ENCODE measurements at regions not wholly inside any gene's neighbourhood (a gene's known extent, or its start where the extent isn't known, plus 50 kb on each side); places are given as distances from the start of the nearest gene placed in this dataset.

- intact Hi-C loops (cut with micrococcal nuclease) = no loop called here
- CTCF ChIA-PET (ENCODE audit: low intra/inter-chr PET ratio) = no interaction called here
- Histone ChIP-seq H3K4me3 (no peak overlapping the region), H3K4me2 (ENCODE audit: insufficient read depth, low read length) (no peak overlapping the region), H3K27me3 (ENCODE audit: control insufficient read depth in 2 of 2, insufficient read depth in 2 of 2, low read length in 2 of 2) (no peaks in the 10 kb centered on the region), H3K4me1 (replicated peaks in 1 of 2; ENCODE audit: control insufficient read depth in 2 of 2, insufficient read depth in 2 of 2, low read length in 2 of 2) (peaks cover 4 to 6% of the 10 kb centered on the region in 2 experiments; a peak in 4 of 5 replicates), H3K36me3 (ENCODE audit: control insufficient read depth, insufficient read depth, low read length) (no peaks in the 10 kb centered on the region), H3K9ac (ENCODE audit: insufficient read depth in 1 of 2, low read depth in 2 of 2, low read length in 2 of 2) (no peak overlapping the region), H3K9me1 (ENCODE audit: control insufficient read depth, insufficient read depth, low read length) (no peaks in the 10 kb centered on the region), H2AFZ (ENCODE audit: low read depth, low read length) (no peak overlapping the region), H4K20me1 (replicated peaks; ENCODE audit: control insufficient read depth, insufficient read depth, low read length) (no peaks in the 10 kb centered on the region), H3K9me3 (replicated peaks; ENCODE audit: control insufficient read depth, insufficient read depth, low read depth, low read length) (no peaks in the 10 kb centered on the region), H3K27ac (ENCODE audit: extremely low read depth, low read depth, low read length) (no peak overlapping the region), H3K79me2 (ENCODE audit: control insufficient read depth, insufficient read depth, low read length) (no peaks in the 10 kb centered on the region)
- FAIRE-seq = no peak
- TF ChIP-seq L3MBTL2 (IDR thresholded peaks at IDR 0.05) = no peak
- ATAC-seq = no peak
- in situ Hi-C loops (cut with MboI) = no loop called here
- BruUV-seq (replicated peaks) = no TSS peak
- POLR2A ChIA-PET = interaction anchor here (1.2 kb wide), 1 partner anchor 96 kb away, joined by 3 read pairs; no protein-coding TSS in a partner anchor
- DNase-seq (ENCODE audit: extremely low read depth in 1 of 4, low spot score in 3 of 4) = no peak
These were observed 58.3 kb upstream of the RAPGEF4 start for GRCh38 chr2:172677363-172677762.

- H3K36me3 ChIP-seq (ENCODE audit: control insufficient read depth, insufficient read depth, low read length) = no peaks in the 10 kb centered on the region
- no peak overlapping the region for H3K4me2 ChIP-seq (ENCODE audit: insufficient read depth, low read length)
- H3K27me3 ChIP-seq (ENCODE audit: control insufficient read depth in 2 of 2, insufficient read depth in 2 of 2, low read length in 2 of 2) = no peaks in the 10 kb centered on the region
- H3K79me2 ChIP-seq (ENCODE audit: control insufficient read depth, insufficient read depth, low read length) = no peaks in the 10 kb centered on the region
- FAIRE-seq (no peak), DNase-seq (ENCODE audit: extremely low read depth in 1 of 4, low spot score in 3 of 4) (no peak), ATAC-seq (no peak)
- BruUV-seq (replicated peaks) = no TSS peak
- no peaks in the 10 kb centered on the region for H3K9me1 ChIP-seq (ENCODE audit: control insufficient read depth, insufficient read depth, low read length)
- TF ChIP-seq WHSC1 (IDR thresholded peaks at IDR 0.05; ENCODE audit: low read length) = no peak
- TF ChIP-seq JUN (IDR thresholded peaks at IDR 0.05; ENCODE audit: borderline replicate concordance, low read depth, low read length) = no peak
- no peak for TF ChIP-seq JUN (CRISPR knock-in tag; IDR thresholded peaks at IDR 0.05; ENCODE audit: borderline replicate concordance)
- TF ChIP-seq ZNF449 (CRISPR knock-in tag; IDR thresholded peaks at IDR 0.05) = no peak
- TF ChIP-seq ATF2 (CRISPR knock-in tag; IDR thresholded peaks at IDR 0.05) = no peak
- TF ChIP-seq ZC3H8 (IDR thresholded peaks at IDR 0.05) = no peak
- TF ChIP-seq ZNF766 (CRISPR knock-in tag; conservative IDR thresholded peaks at IDR 0.05) = no peak
- no peak for TF ChIP-seq ZNF668 (CRISPR knock-in tag; IDR thresholded peaks at IDR 0.05)
- no peak for TF ChIP-seq RCOR1 (IDR thresholded peaks at IDR 0.05; ENCODE audit: borderline replicate concordance in 1 of 2, low read depth in 2 of 2, low read length in 2 of 2)
- no peak for TF ChIP-seq SMARCE1 (IDR thresholded peaks at IDR 0.05)
- TF ChIP-seq GATAD2B (IDR thresholded peaks at IDR 0.05; ENCODE audit: borderline replicate concordance) = no peak
- WGBS (ENCODE audit: insufficient coverage, low coverage, missing lambda C conversion rate) = 0% methylated on average over 2 of the region's 2 CpGs
- no peak overlapping the region for H3K9ac ChIP-seq (ENCODE audit: insufficient read depth in 1 of 2, low read depth in 2 of 2, low read length in 2 of 2)
- no peak overlapping the region for H2AFZ ChIP-seq (ENCODE audit: low read depth, low read length)
- ChIA-PET CTCF (ENCODE audit: low intra/inter-chr PET ratio) (no interaction called here), POLR2A (no interaction called here)
- no peak overlapping the region for H3K27ac ChIP-seq (ENCODE audit: extremely low read depth, low read depth, low read length)
- H4K20me1 ChIP-seq (replicated peaks; ENCODE audit: control insufficient read depth, insufficient read depth, low read length) = no peaks in the 10 kb centered on the region
- intact Hi-C loops (cut with micrococcal nuclease) = no loop called here
- no peak overlapping the region for H3K4me3 ChIP-seq
- no peaks in the 10 kb centered on the region for H3K4me1 ChIP-seq (replicated peaks in 1 of 2; ENCODE audit: control insufficient read depth in 2 of 2, insufficient read depth in 2 of 2, low read length in 2 of 2)
- H3K9me3 ChIP-seq (replicated peaks; ENCODE audit: control insufficient read depth, insufficient read depth, low read depth, low read length) = no peaks in the 10 kb centered on the region
- in situ Hi-C loops (cut with MboI) = no loop called here
These were observed 55.1 kb upstream of the RAPGEF4 start for GRCh38 chr2:172680436-172681068.
